ENCODE measurements at regions not wholly inside any gene's neighbourhood (a gene's known extent, or its start where the extent isn't known, plus 50 kb on each side); places are given as distances from the start of the nearest gene placed in this dataset.

- TF ChIP-seq, protein P1, sequence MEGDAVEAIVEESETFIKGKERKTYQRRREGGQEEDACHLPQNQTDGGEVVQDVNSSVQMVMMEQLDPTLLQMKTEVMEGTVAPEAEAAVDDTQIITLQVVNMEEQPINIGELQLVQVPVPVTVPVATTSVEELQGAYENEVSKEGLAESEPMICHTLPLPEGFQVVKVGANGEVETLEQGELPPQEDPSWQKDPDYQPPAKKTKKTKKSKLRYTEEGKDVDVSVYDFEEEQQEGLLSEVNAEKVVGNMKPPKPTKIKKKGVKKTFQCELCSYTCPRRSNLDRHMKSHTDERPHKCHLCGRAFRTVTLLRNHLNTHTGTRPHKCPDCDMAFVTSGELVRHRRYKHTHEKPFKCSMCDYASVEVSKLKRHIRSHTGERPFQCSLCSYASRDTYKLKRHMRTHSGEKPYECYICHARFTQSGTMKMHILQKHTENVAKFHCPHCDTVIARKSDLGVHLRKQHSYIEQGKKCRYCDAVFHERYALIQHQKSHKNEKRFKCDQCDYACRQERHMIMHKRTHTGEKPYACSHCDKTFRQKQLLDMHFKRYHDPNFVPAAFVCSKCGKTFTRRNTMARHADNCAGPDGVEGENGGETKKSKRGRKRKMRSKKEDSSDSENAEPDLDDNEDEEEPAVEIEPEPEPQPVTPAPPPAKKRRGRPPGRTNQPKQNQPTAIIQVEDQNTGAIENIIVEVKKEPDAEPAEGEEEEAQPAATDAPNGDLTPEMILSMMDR (IDR thresholded peaks at IDR 0.05) = no peak
- TF ChIP-seq POLR2A (IDR thresholded peaks at IDR 0.05) = no peak
These were observed 447.5 kb upstream of the SLC14A2 start for GRCh38 chr18:45167631-45168280.
